Right atrium auricular region (tissue), 2 donors: ENCODE measurements at regions not wholly inside any gene's neighbourhood (a gene's known extent, or its start where the extent isn't known, plus 50 kb on each side); places are given as distances from the start of the nearest gene placed in this dataset.
"Not testable (repeated sequence)": the region's sequence is repeated elsewhere in the genome, so short reads cannot be mapped to it uniquely, and the experiment has no call there.

Experiments
- DNase-seq: peaks from one replicate; pipeline ENCODE4 v3.0.0-alpha.2; 2019; ENCODE audit warnings: low spot score
- H3K27ac ChIP-seq, 2 donors: fragments of 200-600 bp; sonication (generic); 1 replicate in 1 of 2; 2 replicates in 1 of 2; pipeline ENCODE4 v1.5.1; 2016 to 2019
- H3K27me3 ChIP-seq, 2 donors: fragments of 200-600 bp; sonication (generic); one replicate each; pipeline versions ENCODE4 v1.5.1 to v1.6.0; 2017 to 2019
- H3K36me3 ChIP-seq: fragments of 200-600 bp; sonication (generic); one replicate; pipeline ENCODE4 v1.5.1; 2016
- H3K4me1 ChIP-seq, 2 donors: fragments of 200-600 bp; sonication (generic); one replicate each; pipeline versions ENCODE4 v1.5.1 to v1.6.0; 2017 to 2019
- H3K4me3 ChIP-seq, 2 donors: fragments of 200-600 bp; sonication (generic); 1 replicate in 1 of 2; 2 replicates in 1 of 2; pipeline ENCODE4 v1.5.1; 2017 to 2019; ENCODE audit warnings: mild to moderate bottlenecking in 1 of 2, moderate library complexity in 1 of 2
- H3K9me3 ChIP-seq, 2 donors: fragments of 200-600 bp; sonication (generic); one replicate each; pipeline ENCODE4 v1.5.1; 2019
- CTCF ChIP-seq, 2 donors: fragments of 200-600 bp; sonication (generic); IDR thresholded peaks; one replicate each; pipeline ENCODE4 v1.5.1; 2019; ENCODE audit warnings: antibody characterized with exemption in 2 of 2

- Histone ChIP-seq H3K4me3 (no peak overlapping the region), H3K9me3 (peaks cover 0 to 18% of the 10 kb centered on the region in 2 donors), H3K27me3 (no peaks in the 10 kb centered on the region), H3K36me3 (no peaks in the 10 kb centered on the region), H3K27ac (no peak overlapping the region), H3K4me1 (no peaks in the 10 kb centered on the region)
- DNase-seq, result no peak
- no peak for TF ChIP-seq CTCF (IDR thresholded peaks at IDR 0.05)
Measured at GRCh38 chr14:101669629-101670028, 91.9 kb upstream of the PPP2R5C start.

- H3K4me3 ChIP-seq, result no peak overlapping the region
Measured at GRCh38 chr14:101673873-101674272, 87.6 kb upstream of the PPP2R5C start.

GRCh38 chr14:101675835-101676234, 85.7 kb upstream of the PPP2R5C start:
- H3K27ac ChIP-seq, DNase-seq, H3K4me1 ChIP-seq: not testable (repeated sequence)

More at GRCh38 chr14:101673873-101674272, 87.6 kb upstream of the PPP2R5C start:
- no peaks in the 10 kb centered on the region for H3K27me3 ChIP-seq
- no peaks in the 10 kb centered on the region for H3K36me3 ChIP-seq
- no peak overlapping the region for H3K27ac ChIP-seq
- no peak for DNase-seq
- TF ChIP-seq CTCF (IDR thresholded peaks at IDR 0.05), result no peak
- H3K4me1 ChIP-seq, result no peaks in the 10 kb centered on the region
- peaks cover 0 to 18% of the 10 kb centered on the region in 2 donors for H3K9me3 ChIP-seq

GRCh38 chr14:101677912-101678327, 83.6 kb upstream of the PPP2R5C start:
- DNase-seq, H3K9me3 ChIP-seq, H3K36me3 ChIP-seq, H3K4me3 ChIP-seq, H3K4me1 ChIP-seq, H3K27me3 ChIP-seq, H3K27ac ChIP-seq: not testable (repeated sequence)

More at GRCh38 chr14:101675835-101676234, 85.7 kb upstream of the PPP2R5C start:
- not testable (repeated sequence) for H3K9me3 ChIP-seq, H3K27me3 ChIP-seq, H3K36me3 ChIP-seq, H3K4me3 ChIP-seq

- no peak for DNase-seq
- H3K27me3 ChIP-seq, result no peaks in the 10 kb centered on the region
- no peaks in the 10 kb centered on the region for H3K36me3 ChIP-seq
- TF ChIP-seq CTCF (IDR thresholded peaks at IDR 0.05), result no peak
- no peaks in the 10 kb centered on the region for H3K4me1 ChIP-seq
- H3K4me3 ChIP-seq, result no peak overlapping the region
- H3K27ac ChIP-seq, result no peak overlapping the region
- H3K9me3 ChIP-seq, result no peaks in the 10 kb centered on the region
Measured at GRCh38 chr14:101681795-101682194, 79.7 kb upstream of the PPP2R5C start.

GRCh38 chr14:101683365-101683764, 78.1 kb upstream of the PPP2R5C start:
- Histone ChIP-seq H3K4me3 (no peak overlapping the region), H3K27me3 (no peaks in the 10 kb centered on the region), H3K36me3 (no peaks in the 10 kb centered on the region), H3K9me3 (no peaks in the 10 kb centered on the region), H3K27ac (no peak overlapping the region), H3K4me1 (no peaks in the 10 kb centered on the region)
- DNase-seq, result no peak
- no peak for TF ChIP-seq CTCF (IDR thresholded peaks at IDR 0.05)

GRCh38 chr14:101687756-101688546, 73.6 kb upstream of the PPP2R5C start:
- H3K27ac ChIP-seq, result no peak overlapping the region
- TF ChIP-seq CTCF (IDR thresholded peaks at IDR 0.05), result no peak
- H3K9me3 ChIP-seq, result no peaks in the 10 kb centered on the region
- no peaks in the 10 kb centered on the region for H3K27me3 ChIP-seq
- H3K4me1 ChIP-seq, result no peaks in the 10 kb centered on the region
- no peak for DNase-seq
- no peak overlapping the region for H3K4me3 ChIP-seq
- H3K36me3 ChIP-seq, result no peaks in the 10 kb centered on the region
